ENCODE measurements at regions not wholly inside any gene's neighbourhood (a gene's known extent, or its start where the extent isn't known, plus 50 kb on each side); places are given as distances from the start of the nearest gene placed in this dataset.

- TF ChIP-seq POLR2A (IDR thresholded peaks at IDR 0.05) (no peak), EP300 (IDR thresholded peaks at IDR 0.05) (no peak), CTCF (IDR thresholded peaks at IDR 0.05) (no peak), POLR2AphosphoS5 (IDR thresholded peaks at IDR 0.05) (no peak)
These were observed 404.7 kb upstream of the CHAC2 start for GRCh38 chr2:53362934-53363333.

Measured in suprapubic skin (tissue), 4 donors.